Ishikawa (cell line): ENCODE measurements at regions not wholly inside any gene's neighbourhood (a gene's known extent, or its start where the extent isn't known, plus 50 kb on each side); places are given as distances from the start of the nearest gene placed in this dataset.

Source experiments
- CEBPB ChIP-seq: IDR thresholded peaks from 2 replicates; pipeline ENCODE4 v1.6.1; 2012
- CREB1 ChIP-seq: IDR thresholded peaks from 2 replicates; pipeline ENCODE4 v1.6.1; 2012; ENCODE audit warnings: low read depth
- EGR1 ChIP-seq: IDR thresholded peaks from 2 replicates; pipeline ENCODE4 v1.6.1; 2012
- EP300 ChIP-seq: IDR thresholded peaks from 2 replicates; pipeline ENCODE4 v1.6.1; 2012; ENCODE audit warnings: borderline replicate concordance
- FOXM1 ChIP-seq: IDR thresholded peaks from 2 replicates; pipeline ENCODE4 v1.6.1; 2012; ENCODE audit warnings: low read depth, borderline replicate concordance
- MAX ChIP-seq: IDR thresholded peaks from 2 replicates; pipeline ENCODE4 v1.6.1; 2012
- NFIC ChIP-seq: IDR thresholded peaks from 2 replicates; pipeline ENCODE4 v1.6.1; 2012
- RAD21 ChIP-seq: IDR thresholded peaks from 2 replicates; pipeline ENCODE4 v1.6.1; 2012; ENCODE audit warnings: low read depth
- REST ChIP-seq: IDR thresholded peaks from 2 replicates; pipeline ENCODE4 v1.6.1; 2012; ENCODE audit warnings: low read depth, mild to moderate bottlenecking
- TAF1 ChIP-seq: IDR thresholded peaks from 2 replicates; pipeline ENCODE4 v1.6.1; 2012; ENCODE audit warnings: low read depth, mild to moderate bottlenecking
- TCF12 ChIP-seq: IDR thresholded peaks from 2 replicates; pipeline ENCODE4 v1.6.1; 2012; ENCODE audit warnings: low read depth
- TEAD4 ChIP-seq: IDR thresholded peaks from 2 replicates; pipeline ENCODE4 v1.6.1; 2012
- USF1 ChIP-seq: IDR thresholded peaks from 2 replicates; pipeline ENCODE4 v1.6.1; 2012
- YY1 ChIP-seq: IDR thresholded peaks from 2 replicates; pipeline ENCODE4 v1.6.1; 2012; ENCODE audit warnings: low read depth
- ZBTB7A ChIP-seq: IDR thresholded peaks from 2 replicates; pipeline ENCODE4 v1.6.1; 2012; ENCODE audit warnings: low read depth

- TF ChIP-seq EGR1 (no peak), RAD21 (no peak), MAX (no peak), NFIC (no peak), CREB1 (no peak), USF1 (no peak), EP300 (no peak), ZBTB7A (no peak), CEBPB (no peak), YY1 (no peak)
Measured at GRCh38 chr6:119838043-119838442, 488.5 kb upstream of the MAN1A1 start.

- no peak for TF ChIP-seq CEBPB
- no peak for TF ChIP-seq EP300
- no peak for TF ChIP-seq EGR1
- no peak for TF ChIP-seq USF1
- TF ChIP-seq ZBTB7A = no peak
- no peak for TF ChIP-seq RAD21
- no peak for TF ChIP-seq CREB1
Measured at GRCh38 chr6:119834418-119834817, 484.9 kb upstream of the MAN1A1 start.

GRCh38 chr6:119832411-119832810, 482.9 kb upstream of the MAN1A1 start:
- no peak for TF ChIP-seq RAD21
- no peak for TF ChIP-seq EP300
- TF ChIP-seq ZBTB7A = no peak
- TF ChIP-seq TAF1 = no peak
- TF ChIP-seq YY1 = no peak
- no peak for TF ChIP-seq TEAD4
- no peak for TF ChIP-seq CEBPB
- no peak for TF ChIP-seq TCF12
- no peak for TF ChIP-seq NFIC
- TF ChIP-seq CREB1 = no peak
- TF ChIP-seq FOXM1 = no peak
- TF ChIP-seq MAX = no peak
- no peak for TF ChIP-seq REST
- no peak for TF ChIP-seq EGR1
- TF ChIP-seq USF1 = no peak

GRCh38 chr6:119830494-119831295, 481.1 kb upstream of the MAN1A1 start:
- TF ChIP-seq USF1 (no peak), CREB1 (no peak), EGR1 (no peak), MAX (no peak), TCF12 (no peak), RAD21 (no peak), REST (no peak), TEAD4 (no peak), NFIC (no peak), FOXM1 (no peak), TAF1 (no peak), EP300 (no peak)

GRCh38 chr6:119830069-119830468, 480.5 kb upstream of the MAN1A1 start:
- TF ChIP-seq MAX = no peak
